ENCODE measurements at regions not wholly inside any gene's neighbourhood (a gene's known extent, or its start where the extent isn't known, plus 50 kb on each side); places are given as distances from the start of the nearest gene placed in this dataset.

DNA sequence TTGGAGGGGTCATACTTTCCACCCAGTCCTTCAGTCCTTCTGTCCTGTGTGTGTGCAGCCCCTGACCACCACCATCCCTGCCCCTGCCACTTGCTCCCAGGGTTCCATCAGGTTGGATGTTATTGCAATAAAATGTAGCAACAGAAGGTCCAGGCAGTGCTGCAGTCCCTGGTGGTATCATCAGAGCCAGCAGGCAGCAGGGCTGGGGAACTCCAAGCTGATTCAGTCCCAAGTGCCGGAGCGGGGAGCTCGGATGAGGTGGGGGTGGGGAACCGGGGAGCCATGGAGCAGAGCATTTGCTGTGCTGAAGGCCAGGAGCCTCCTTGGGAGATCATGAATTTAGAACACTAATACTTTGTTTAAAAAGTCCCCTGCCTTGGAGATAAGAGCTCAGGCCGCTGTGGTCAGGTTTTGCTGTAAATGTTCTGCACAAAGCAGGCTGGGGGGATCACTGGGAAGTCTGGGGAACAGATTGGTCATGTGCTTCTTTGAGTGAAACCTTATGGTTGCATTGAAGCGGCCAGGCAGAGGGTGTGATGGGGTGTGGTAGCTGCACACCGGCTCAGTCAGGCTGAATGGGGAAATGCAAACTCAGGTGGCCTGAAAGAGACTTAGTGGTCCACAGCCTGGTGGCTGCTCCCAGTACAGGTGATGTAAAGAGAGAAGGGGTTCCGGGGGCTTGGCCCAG, 225.9 kb downstream of the SEC14L1 start (continued):
- TF ChIP-seq, protein P1, sequence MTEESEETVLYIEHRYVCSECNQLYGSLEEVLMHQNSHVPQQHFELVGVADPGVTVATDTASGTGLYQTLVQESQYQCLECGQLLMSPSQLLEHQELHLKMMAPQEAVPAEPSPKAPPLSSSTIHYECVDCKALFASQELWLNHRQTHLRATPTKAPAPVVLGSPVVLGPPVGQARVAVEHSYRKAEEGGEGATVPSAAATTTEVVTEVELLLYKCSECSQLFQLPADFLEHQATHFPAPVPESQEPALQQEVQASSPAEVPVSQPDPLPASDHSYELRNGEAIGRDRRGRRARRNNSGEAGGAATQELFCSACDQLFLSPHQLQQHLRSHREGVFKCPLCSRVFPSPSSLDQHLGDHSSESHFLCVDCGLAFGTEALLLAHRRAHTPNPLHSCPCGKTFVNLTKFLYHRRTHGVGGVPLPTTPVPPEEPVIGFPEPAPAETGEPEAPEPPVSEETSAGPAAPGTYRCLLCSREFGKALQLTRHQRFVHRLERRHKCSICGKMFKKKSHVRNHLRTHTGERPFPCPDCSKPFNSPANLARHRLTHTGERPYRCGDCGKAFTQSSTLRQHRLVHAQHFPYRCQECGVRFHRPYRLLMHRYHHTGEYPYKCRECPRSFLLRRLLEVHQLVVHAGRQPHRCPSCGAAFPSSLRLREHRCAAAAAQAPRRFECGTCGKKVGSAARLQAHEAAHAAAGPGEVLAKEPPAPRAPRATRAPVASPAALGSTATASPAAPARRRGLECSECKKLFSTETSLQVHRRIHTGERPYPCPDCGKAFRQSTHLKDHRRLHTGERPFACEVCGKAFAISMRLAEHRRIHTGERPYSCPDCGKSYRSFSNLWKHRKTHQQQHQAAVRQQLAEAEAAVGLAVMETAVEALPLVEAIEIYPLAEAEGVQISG (CRISPR knock-in tag; IDR thresholded peaks at IDR 0.05) = no peak
- TF ChIP-seq GABPB1 (CRISPR knock-in tag; IDR thresholded peaks at IDR 0.05) = no peak
- TF ChIP-seq ZIK1 (CRISPR knock-in tag; IDR thresholded peaks at IDR 0.05; ENCODE audit: borderline replicate concordance, low read depth) = no peak
- TF ChIP-seq ZNF891 (CRISPR knock-in tag; IDR thresholded peaks at IDR 0.05) = no peak
- TF ChIP-seq ZNF569 (CRISPR knock-in tag; IDR thresholded peaks at IDR 0.05; ENCODE audit: borderline replicate concordance) = no peak
- TF ChIP-seq ZFP36 (IDR thresholded peaks at IDR 0.05; ENCODE audit: borderline replicate concordance, low read depth, low read length, partially characterized antibody) = no peak
- no peak for TF ChIP-seq ZKSCAN5 (CRISPR knock-in tag; IDR thresholded peaks at IDR 0.05)
- TF ChIP-seq MBD4 (IDR thresholded peaks at IDR 0.05; ENCODE audit: borderline replicate concordance, low read length) = no peak

DNA sequence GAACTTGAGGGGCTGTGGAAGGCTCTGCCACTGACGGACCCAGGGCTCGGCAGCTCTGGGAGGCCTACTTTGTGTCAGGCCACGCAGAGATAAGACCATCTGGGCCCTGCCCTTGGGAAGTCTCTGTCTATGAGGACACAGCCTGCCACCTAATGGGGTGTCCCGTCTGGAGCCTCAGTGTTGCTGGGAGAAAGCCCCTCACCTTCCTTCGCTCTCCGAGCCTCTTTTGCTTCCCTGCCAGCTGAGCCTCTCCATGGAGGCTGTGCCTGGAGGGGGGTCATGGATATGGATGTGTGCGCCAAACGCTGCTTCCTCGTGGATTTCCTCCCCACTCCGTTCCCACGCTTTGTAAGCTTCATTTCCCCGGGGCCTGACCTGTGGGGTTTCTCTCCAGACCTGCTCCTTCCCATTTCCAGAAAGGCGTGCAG, 228.8 kb downstream of the SEC14L1 start:
- 97% methylated on average over 11 of the region's 13 CpGs for WGBS (ENCODE audit: low lambda C conversion rate)
- peaks cover 88% of the 10 kb centered on the region for H3K79me2 ChIP-seq (ENCODE audit: insufficient read depth, low read length)
- intact Hi-C loops (cut with micrococcal nuclease; ENCODE audit: unreplicated experiment) (no loop called here), in situ Hi-C loops (cut with HindIII; ENCODE audit: extremely low pct_ligation_motif_present, low pct_unique_long_range_greater_than_20kb) (no loop called here)
- peaks cover 74% of the 10 kb centered on the region for H4K20me1 ChIP-seq (ENCODE audit: insufficient read depth, low read length)
- TF ChIP-seq HMG20B (CRISPR knock-in tag; conservative IDR thresholded peaks at IDR 0.05) (no peak), AGO2 (optimal IDR thresholded peaks at IDR 0.05; ENCODE audit: low read depth, low read length) (peak; percentile 51)
- H3K9me3 ChIP-seq (ENCODE audit: low read length) = no peaks in the 10 kb centered on the region
- peaks cover 62% of the 10 kb centered on the region for H3K4me1 ChIP-seq (ENCODE audit: insufficient read depth, low read length)
- no peak overlapping the region for H3K27ac ChIP-seq (ENCODE audit: extremely low read length, insufficient read depth, low read length)
- H2AFZ ChIP-seq (ENCODE audit: low read length) = no peak overlapping the region
- no peak for FAIRE-seq
- peaks cover 0 to 1% of the 10 kb centered on the region in 2 experiments; a peak in 2 of 5 replicates for H3K36me3 ChIP-seq (replicated peaks in 1 of 2; ENCODE audit: control insufficient read depth in 1 of 2, insufficient read depth in 2 of 2, low read length in 2 of 2)
- H3K27me3 ChIP-seq (ENCODE audit: control insufficient read depth in 1 of 2, insufficient read depth in 2 of 2, low read length in 2 of 2) = no peaks in the 10 kb centered on the region
- no peak overlapping the region for H3K4me2 ChIP-seq (ENCODE audit: low read depth, low read length)
- ATAC-seq = no peak
- H3K4me3 ChIP-seq (replicated peaks in 1 of 3; ENCODE audit: insufficient read depth in 1 of 3, low read depth in 2 of 3, low read length in 3 of 3) = no peak overlapping the region
- no peak overlapping the region for H3K9ac ChIP-seq (ENCODE audit: insufficient read depth, low read depth, low read length)
- DNase-seq (ENCODE audit: low spot score) = no peak
- ChIA-PET POLR2A (interaction anchor here (1.7 kb wide), 1 partner anchor 23 kb away, joined by 7 read pairs; no protein-coding TSS in a partner anchor), CTCF (ENCODE audit: low intra/inter-chr PET ratio, low total read pairs) (no interaction called here)
- no TSS peak for BruUV-seq (replicated peaks)

Data from HepG2 (cell line).